ENCODE measurements at regions not wholly inside any gene's neighbourhood (a gene's known extent, or its start where the extent isn't known, plus 50 kb on each side); places are given as distances from the start of the nearest gene placed in this dataset.

GRCh38 chr11:59283825-59284772 lies 71.4 kb upstream of the MPEG1 start:
- TF ChIP-seq CTCF (IDR thresholded peaks at IDR 0.05) (peak; percentile 77 to 83 (median 82)), POLR2A (IDR thresholded peaks at IDR 0.05) (no peak)

All from Peyer's patch (tissue), 4 donors.